Activated CD4-positive, alpha-beta T cell treated with anti-CD3 and anti-CD28 coated beads, Interleukin-2, amount 50 U/mL, for 1 hour (primary cell): ENCODE measurements at regions not wholly inside any gene's neighbourhood (a gene's known extent, or its start where the extent isn't known, plus 50 kb on each side); places are given as distances from the start of the nearest gene placed in this dataset.
"Not testable (repeated sequence)": the region's sequence is repeated elsewhere in the genome, so short reads cannot be mapped to it uniquely, and the experiment has no call there.

ENCODE experiments used
- DNase-seq: peaks from one replicate; pipeline ENCODE4 v3.0.0-alpha.2; 2020

GRCh38 chr1:67532452-67533216 lies 102.4 kb upstream of the SERBP1 start:
- DNase-seq, result no peak

- DNase-seq, result no peak
Observed at GRCh38 chr1:67534627-67535065, 104.4 kb upstream of the SERBP1 start.

- DNase-seq, result peak; percentile 13
Observed at GRCh38 chr1:67535474-67535873, 105.3 kb upstream of the SERBP1 start.

- no peak for DNase-seq
Observed at GRCh38 chr1:67536957-67537666, 106.9 kb upstream of the SERBP1 start.

- no peak for DNase-seq
Observed at GRCh38 chr1:67537667-67538018, 107.4 kb upstream of the SERBP1 start.

GRCh38 chr1:67540025-67540732 lies 110.0 kb upstream of the SERBP1 start:
- DNase-seq, result no peak

- no peak for DNase-seq
Observed at GRCh38 chr1:67540733-67541125, 110.5 kb upstream of the SERBP1 start.

GRCh38 chr1:67542747-67543146 lies 112.5 kb upstream of the SERBP1 start:
- DNase-seq, result no peak

- no peak for DNase-seq
Observed at GRCh38 chr1:67544921-67545320, 114.7 kb upstream of the SERBP1 start.

- DNase-seq, result no peak
Observed at GRCh38 chr1:67545364-67545763, 115.2 kb upstream of the SERBP1 start.

- no peak for DNase-seq
Observed at GRCh38 chr1:67551375-67551774, 121.2 kb upstream of the SERBP1 start.

GRCh38 chr1:67552336-67552759 lies 122.1 kb upstream of the SERBP1 start:
- no peak for DNase-seq

- not testable (repeated sequence) for DNase-seq
Observed at GRCh38 chr1:67554204-67554603, 124.0 kb upstream of the SERBP1 start.

GRCh38 chr1:67555461-67556296 lies 125.5 kb upstream of the SERBP1 start:
- no peak for DNase-seq

- no peak for DNase-seq
Observed at GRCh38 chr1:67556297-67556900, 126.2 kb upstream of the SERBP1 start.

GRCh38 chr1:67557696-67558448 lies 127.1 kb upstream of the GADD45A start:
- no peak for DNase-seq

GRCh38 chr1:67558449-67559193 lies 126.4 kb upstream of the GADD45A start:
- no peak for DNase-seq

- no peak for DNase-seq
Observed at GRCh38 chr1:67559222-67559700, 125.7 kb upstream of the GADD45A start.

GRCh38 chr1:67560580-67561255 lies 124.3 kb upstream of the GADD45A start:
- no peak for DNase-seq

- DNase-seq, result peak; percentile 84
Observed at GRCh38 chr1:67561704-67562113, 123.3 kb upstream of the GADD45A start.
